ENCODE measurements at regions not wholly inside any gene's neighbourhood (a gene's known extent, or its start where the extent isn't known, plus 50 kb on each side); places are given as distances from the start of the nearest gene placed in this dataset.
A peak's percentile ranks its signal among the peaks of the same experiment; 100 is the strongest.
"Not testable (repeated sequence)": the region's sequence is repeated elsewhere in the genome, so short reads cannot be mapped to it uniquely, and the experiment has no call there.

GRCh38 chr9:22170556-22170955 is 161.5 kb upstream of the CDKN2B start:
- DNase-seq = no peak

GRCh38 chr9:22170990-22171670 is 162.0 kb upstream of the CDKN2B start:
- DNase-seq = no peak

GRCh38 chr9:22171691-22172090 is 162.6 kb upstream of the CDKN2B start:
- DNase-seq = no peak

GRCh38 chr9:22173908-22174307 is 164.8 kb upstream of the CDKN2B start:
- no peak for DNase-seq

- no peak for DNase-seq
These were observed 167.0 kb upstream of the CDKN2B start for GRCh38 chr9:22175972-22176545.

- not testable (repeated sequence) for DNase-seq
These were observed 171.9 kb upstream of the CDKN2B start for GRCh38 chr9:22181021-22181420.

- no peak for DNase-seq
These were observed 180.4 kb upstream of the CDKN2B start for GRCh38 chr9:22189471-22189870.

GRCh38 chr9:22197000-22197399 is 187.9 kb upstream of the CDKN2B start:
- DNase-seq = not testable (repeated sequence)

- no peak for DNase-seq
These were observed 189.6 kb upstream of the CDKN2B start for GRCh38 chr9:22198681-22199080.

GRCh38 chr9:22201256-22201655 is 192.2 kb upstream of the CDKN2B start:
- no peak for DNase-seq

GRCh38 chr9:22203371-22204138 is 194.4 kb upstream of the CDKN2B start:
- no peak for DNase-seq

GRCh38 chr9:22204240-22204639 is 195.1 kb upstream of the CDKN2B start:
- DNase-seq = no peak

- no peak for DNase-seq
These were observed 197.7 kb upstream of the CDKN2B start for GRCh38 chr9:22206833-22207232.

- peak; percentile 29 for DNase-seq
These were observed 199.9 kb upstream of the CDKN2B start for GRCh38 chr9:22208846-22209585.

- DNase-seq = peak; percentile 27
These were observed 201.2 kb upstream of the CDKN2B start for GRCh38 chr9:22210262-22210661.

- no peak for DNase-seq
These were observed 201.8 kb upstream of the CDKN2B start for GRCh38 chr9:22210936-22211335.

- DNase-seq = no peak
These were observed 202.7 kb upstream of the CDKN2B start for GRCh38 chr9:22211588-22212360.

- no peak for DNase-seq
These were observed 204.9 kb upstream of the CDKN2B start for GRCh38 chr9:22214021-22214420.

- no peak for DNase-seq
These were observed 205.5 kb upstream of the CDKN2B start for GRCh38 chr9:22214497-22215031.

- DNase-seq = no peak
These were observed 206.4 kb upstream of the CDKN2B start for GRCh38 chr9:22215521-22215920.

GRCh38 chr9:22216730-22217172 is 207.6 kb upstream of the CDKN2B start:
- DNase-seq = no peak

- no peak for DNase-seq
These were observed 208.1 kb upstream of the CDKN2B start for GRCh38 chr9:22217254-22217653.

Data from activated CD4-positive, alpha-beta T cell treated with anti-CD3 and anti-CD28 coated beads for 48 hours (primary cell).